GM18502 (cell line): ENCODE measurements at regions not wholly inside any gene's neighbourhood (a gene's known extent, or its start where the extent isn't known, plus 50 kb on each side); places are given as distances from the start of the nearest gene placed in this dataset.
A peak's percentile ranks its signal among the peaks of the same experiment; 100 is the strongest.
"Not testable (repeated sequence)": the region's sequence is repeated elsewhere in the genome, so short reads cannot be mapped to it uniquely, and the experiment has no call there.

Experiments used
- ATAC-seq: cut with Tn5 transposase; IDR thresholded peaks from one replicate; pipeline ENCODE4 v1.9.1; 2021; ENCODE audit warnings: mild to moderate bottlenecking; ENCODE audit not compliant: unreplicated experiment, poor library complexity

- no peak for ATAC-seq
Measured at GRCh38 chr7:25069900-25070443, 55.1 kb downstream of the CYCS start.

DNA sequence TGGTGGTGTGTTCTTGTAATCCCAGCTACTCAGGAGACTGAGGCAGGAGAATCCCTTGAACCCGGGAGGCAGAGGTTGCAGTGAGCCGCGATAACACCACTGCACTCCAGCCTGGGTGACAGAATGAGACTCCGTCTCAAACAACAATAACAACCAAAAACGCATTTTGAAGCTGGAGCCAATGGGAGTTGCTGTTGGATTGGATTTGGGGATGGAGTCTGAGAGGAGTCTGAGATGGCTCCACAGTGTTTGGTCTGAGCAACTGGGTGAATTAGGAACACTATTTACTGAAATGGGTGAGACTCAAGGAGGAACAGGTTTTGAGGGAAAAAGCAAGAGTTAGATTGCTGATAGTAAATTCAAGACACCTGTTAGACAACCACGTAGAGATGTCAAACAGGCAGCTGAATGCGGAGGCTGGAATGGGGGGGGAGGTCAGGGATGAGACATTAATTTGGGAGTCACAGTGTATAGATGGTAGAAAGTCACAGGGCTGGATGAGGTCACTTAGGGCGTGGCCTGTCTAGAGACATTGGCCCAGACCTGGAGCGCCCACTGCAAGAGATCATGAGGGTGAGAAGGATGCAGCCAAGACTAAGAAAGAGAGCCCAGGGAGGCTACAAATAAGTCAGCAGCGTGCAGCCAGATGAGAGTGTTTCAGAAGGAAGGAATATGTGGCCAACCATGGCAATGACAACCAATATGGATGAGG, 56.4 kb downstream of the CYCS start:
- ATAC-seq, result no peak

GRCh38 chr7:25067726-25068501, 57.1 kb downstream of the CYCS start:
- ATAC-seq, result no peak

DNA sequence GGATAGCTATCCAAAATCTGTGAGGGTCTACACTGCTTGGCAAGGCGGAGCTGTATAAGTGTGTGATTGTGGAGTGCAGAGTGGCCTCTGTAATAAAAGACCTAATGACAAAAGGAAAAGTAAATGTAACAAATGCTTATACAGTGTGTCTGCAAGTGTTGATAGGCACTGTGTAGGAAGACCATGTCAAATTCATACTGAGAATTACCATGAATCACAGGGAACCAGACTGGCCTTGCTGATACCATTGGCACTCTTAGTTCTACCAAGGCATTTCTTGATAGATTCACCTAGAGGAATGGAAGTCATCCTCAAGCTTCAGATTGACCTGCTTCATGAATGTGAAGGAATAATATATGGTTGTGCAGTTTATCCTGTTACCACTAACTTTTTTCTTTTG, 58.8 kb downstream of the CYCS start:
- ATAC-seq, result no peak

DNA sequence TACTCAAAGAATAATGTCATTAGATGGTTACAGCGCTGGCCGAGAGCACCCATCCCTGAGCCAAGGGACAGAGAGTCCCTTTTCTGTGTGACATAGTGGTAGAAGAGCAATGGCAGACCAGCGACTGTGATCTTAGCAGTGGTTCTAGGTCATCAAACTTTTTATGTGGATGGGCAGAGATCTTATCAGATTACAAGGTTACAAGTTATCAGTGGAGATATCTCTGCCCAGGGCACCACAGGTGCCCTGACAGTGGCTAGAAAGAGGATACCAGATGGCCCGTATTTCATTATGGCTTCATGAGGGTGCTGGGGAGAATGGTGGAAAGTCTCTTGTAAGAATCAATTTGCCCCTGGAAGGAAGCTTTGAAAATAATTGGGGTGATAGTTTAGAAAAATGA, 62.7 kb downstream of the CYCS start:
- no peak for ATAC-seq

DNA sequence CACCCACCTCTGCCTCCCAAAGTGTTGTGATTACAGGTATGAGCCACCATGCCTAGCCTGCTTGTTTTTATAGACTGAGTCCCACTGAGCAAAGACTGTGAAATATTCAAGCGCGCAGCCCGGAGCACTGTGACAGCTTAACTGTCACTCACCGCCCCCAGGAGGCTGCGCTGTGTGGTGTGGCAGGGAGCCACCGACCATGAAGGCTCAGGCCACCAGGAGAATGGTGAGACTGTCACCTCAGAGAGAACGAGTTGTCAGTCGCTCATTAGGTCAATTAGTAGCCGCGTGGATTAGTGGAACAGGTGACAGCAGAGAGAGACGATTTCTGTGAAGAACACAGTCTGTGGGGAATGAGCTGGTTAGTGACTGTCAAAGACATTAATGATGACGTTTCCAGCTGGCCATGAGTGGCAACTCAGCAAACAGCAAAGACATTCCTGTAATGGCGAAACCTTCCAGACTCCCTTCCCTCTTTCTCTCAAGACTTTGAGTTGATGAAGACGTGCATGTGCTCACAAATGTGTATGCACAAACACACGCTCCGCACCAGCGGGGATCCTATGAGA, 64.5 kb downstream of the CYCS start:
- no peak for ATAC-seq

DNA sequence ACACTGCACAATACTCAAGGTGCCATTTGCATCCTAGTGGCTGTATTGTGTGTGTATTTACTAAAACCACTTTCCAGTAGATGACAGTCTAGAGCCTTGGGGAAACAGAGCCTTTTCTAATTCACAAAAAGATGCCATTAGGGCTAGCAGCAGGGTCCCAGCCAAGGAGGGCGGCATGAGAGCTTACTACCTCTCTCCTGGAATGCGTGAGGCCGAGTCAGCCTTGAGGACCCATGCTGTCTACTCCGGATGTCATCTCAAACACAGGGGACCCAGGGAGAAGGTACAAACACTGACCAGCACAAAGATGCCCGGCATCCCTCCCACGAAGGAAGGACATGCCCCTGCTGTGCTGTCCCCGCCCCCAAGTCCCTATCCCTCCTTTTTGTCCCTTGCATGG, 65.5 kb downstream of the CYCS start:
- no peak for ATAC-seq

DNA sequence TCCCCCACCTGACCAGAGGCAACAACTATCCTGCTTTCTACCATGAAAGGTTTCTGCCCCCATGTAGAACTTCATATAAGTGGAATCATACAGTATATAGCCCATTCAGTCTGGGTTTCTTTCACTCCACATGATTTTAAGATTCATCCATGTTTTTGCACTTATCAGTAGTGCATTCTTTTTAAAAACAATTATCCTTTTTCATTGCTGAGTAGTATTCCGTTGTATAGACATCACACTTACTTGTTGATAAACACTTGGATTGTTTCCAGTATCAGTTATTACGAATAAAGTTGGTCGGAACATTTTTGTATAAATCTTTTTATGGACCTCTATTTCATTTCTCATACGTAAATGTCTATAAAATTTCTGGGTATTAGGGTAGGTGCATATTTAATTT, 68.7 kb downstream of the CYCS start:
- ATAC-seq, result no peak

- ATAC-seq, result no peak
Measured at GRCh38 chr7:25055520-25056220, 69.4 kb downstream of the CYCS start.

DNA sequence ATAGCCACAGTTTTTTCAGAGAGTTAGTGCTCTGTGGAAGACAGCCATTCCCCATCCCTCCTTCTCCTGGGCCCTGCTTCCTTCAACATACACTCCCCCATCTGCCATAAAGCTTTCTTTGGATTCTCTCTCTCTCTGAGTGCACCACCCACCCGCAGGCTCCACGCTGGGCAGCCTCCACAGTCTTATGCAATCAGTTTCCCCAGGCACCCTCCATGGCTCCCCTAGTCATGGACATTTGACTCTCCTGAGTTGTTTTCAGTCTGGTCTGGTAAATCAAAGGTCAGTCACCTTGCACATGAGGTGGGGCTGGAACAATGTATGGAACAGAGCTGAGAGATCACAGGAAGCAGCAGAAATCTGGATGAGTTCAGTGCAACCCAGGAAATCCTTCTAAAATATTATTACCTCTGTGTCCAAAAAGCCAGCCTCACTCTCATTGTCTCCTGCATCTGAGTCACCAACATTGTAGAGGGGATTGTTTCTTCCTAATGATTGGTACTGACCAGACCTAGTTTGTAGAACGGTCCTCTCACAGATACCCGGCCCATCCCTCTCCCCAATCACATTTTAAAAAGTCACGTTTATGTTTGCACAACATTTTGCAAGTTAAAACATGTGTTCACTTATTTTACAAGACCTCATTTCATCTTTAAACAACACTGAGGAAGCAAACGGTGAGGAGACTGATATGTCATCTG, 70.1 kb downstream of the CYCS start:
- ATAC-seq, result no peak

GRCh38 chr7:25050223-25050622, 70.2 kb upstream of the OSBPL3 start:
- ATAC-seq, result no peak

DNA sequence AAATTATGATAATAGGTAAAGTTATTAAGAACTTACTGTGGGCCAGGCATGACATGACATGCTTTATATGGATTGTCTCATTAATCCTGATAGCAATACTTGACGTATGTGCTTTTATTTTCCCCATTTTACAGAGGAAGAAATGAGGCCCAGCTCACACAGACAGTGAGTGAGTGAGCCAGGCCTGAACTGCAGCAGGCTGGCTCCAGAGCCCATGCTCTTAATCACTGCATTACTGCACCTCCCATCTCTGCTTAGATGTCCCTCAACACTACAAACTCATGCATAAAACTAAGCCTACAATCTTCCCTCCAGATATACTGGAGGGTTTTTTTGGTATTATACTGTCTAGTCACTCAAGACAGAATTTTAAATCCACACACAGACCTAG, 68.5 kb upstream of the OSBPL3 start:
- ATAC-seq, result no peak

DNA sequence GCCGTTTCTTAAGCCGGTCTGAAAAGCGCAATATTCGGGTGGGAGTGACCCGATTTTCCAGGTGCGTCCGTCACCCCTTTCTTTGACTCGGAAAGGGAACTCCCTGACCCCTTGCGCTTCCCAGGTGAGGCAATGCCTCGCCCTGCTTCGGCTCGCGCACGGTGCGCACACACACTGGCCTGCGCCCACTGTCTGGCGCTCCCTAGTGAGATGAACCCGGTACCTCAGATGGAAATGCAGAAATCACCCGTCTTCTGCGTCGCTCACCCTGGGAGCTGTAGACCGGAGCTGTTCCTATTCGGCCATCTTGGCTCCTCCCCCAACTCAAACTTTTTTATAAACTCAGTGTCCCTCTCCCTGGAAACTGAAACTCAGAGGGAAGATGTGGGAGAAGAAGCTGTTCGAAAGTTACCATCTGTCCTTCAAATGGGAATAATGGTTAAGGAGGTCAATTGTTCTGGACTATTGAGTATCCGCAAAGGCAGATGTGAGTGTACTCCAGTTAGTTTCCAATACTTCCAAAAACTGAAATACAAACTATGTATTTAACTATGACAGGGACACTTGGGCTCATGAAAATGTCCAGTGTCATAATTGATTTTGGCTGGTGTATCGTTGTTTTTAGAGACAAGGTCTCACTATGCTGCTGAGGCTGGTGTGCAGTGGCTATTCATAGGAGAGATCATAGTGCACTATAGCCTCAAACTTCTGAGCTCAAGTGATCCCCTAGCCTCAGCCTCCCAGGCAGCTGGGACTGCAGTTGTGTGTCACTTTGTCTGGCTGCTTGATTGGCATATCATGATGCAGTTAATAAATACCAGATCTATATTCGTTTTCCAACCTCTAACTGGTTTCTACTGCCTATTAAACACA, 67.8 kb upstream of the OSBPL3 start:
- not testable (repeated sequence) for ATAC-seq

DNA sequence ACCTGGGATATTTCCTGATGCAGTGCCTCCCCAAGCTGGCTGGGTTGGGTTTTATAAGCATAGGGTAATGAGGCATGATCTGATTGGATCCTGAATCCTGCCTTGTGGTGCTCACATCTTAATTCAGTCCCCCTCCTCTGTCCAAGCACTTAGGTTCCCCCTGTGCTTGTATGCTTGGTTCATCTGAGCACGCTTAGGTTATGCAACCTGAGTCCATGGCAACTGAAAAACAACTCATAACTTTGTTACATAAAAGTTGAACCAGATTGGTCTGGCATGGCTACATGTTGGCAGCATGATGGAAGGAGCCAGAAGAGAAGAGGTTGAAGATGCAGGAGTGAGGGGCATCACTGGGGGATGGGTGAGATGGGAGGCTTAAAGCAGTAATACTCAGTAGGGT, 57.3 kb upstream of the OSBPL3 start:
- ATAC-seq, result no peak

GRCh38 chr7:25035274-25035673, 55.3 kb upstream of the OSBPL3 start:
- ATAC-seq, result no peak

DNA sequence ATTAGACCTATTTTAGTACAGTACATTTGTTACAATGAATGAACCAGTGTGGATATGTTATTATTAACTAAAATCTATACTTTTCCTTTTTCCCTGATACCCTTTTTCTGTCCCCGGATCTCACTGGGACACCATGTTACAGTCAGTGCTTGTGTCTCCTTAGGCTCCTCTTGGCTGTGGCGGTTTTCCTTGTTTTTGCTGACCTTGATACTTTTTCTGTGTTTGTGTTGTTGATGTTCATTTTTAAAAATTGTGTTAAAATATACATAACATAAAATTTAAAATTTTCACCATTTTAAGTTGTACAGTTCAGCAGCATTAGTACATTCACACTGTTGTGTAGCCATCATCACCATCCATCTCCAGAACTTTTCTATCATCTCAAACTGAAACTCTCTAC, 54.2 kb upstream of the OSBPL3 start:
- ATAC-seq, result no peak

GRCh38 chr7:25032774-25033743, 53.1 kb upstream of the OSBPL3 start:
- ATAC-seq, result no peak

- peak; percentile 63 for ATAC-seq
Measured at GRCh38 chr7:25031432-25031831, 51.5 kb upstream of the OSBPL3 start.
